HUDEP-2 (cell line): ENCODE measurements at regions not wholly inside any gene's neighbourhood (a gene's known extent, or its start where the extent isn't known, plus 50 kb on each side); places are given as distances from the start of the nearest gene placed in this dataset.

Experiments used
- DNase-seq, 76 experiments: peaks; one replicate each; lab custom pipeline; 2025; ENCODE audit not compliant: unreplicated experiment in 76 of 76; lab: John Stamatoyannopoulos, UW

DNA sequence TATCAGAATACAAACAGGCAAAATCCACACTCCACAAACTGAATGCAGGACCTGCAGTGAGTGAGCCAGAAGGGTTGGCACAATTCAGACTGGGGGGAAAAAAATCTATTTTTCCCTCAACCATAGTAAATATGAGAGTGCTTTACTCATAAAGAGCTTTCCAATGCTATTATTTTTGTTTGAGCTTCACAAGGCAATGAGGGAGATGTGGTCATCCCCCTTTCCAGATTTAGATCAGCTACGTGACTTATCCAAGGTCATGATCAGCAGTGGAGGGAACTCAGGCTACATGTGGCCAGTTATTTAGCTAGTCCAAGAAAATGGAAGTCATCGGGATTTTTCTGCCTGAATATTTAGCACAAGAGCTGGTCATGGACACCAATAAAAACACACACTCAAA is 120.4 kb upstream of the KLF7 start:
- no peak for DNase-seq

DNA sequence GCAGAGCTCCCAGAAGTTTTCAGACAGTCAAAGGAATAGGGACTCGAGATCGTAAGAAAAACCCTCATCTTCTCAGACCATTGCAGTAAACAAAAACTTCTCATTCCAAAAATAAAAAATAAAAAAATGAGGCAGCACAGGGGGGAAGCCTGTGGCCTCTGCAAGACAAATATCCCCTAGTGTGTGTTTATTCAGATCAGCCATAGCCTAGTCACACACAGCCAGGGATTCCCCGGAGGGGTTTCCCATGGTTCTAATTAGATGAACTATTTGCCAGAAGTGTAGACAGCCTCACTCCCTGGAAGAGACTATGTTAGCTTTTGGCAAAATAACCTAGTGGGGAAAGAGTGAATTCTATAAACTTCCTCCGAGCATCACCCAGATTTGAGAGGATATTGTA is 122.9 kb upstream of the KLF7 start:
- DNase-seq, result no peak

DNA sequence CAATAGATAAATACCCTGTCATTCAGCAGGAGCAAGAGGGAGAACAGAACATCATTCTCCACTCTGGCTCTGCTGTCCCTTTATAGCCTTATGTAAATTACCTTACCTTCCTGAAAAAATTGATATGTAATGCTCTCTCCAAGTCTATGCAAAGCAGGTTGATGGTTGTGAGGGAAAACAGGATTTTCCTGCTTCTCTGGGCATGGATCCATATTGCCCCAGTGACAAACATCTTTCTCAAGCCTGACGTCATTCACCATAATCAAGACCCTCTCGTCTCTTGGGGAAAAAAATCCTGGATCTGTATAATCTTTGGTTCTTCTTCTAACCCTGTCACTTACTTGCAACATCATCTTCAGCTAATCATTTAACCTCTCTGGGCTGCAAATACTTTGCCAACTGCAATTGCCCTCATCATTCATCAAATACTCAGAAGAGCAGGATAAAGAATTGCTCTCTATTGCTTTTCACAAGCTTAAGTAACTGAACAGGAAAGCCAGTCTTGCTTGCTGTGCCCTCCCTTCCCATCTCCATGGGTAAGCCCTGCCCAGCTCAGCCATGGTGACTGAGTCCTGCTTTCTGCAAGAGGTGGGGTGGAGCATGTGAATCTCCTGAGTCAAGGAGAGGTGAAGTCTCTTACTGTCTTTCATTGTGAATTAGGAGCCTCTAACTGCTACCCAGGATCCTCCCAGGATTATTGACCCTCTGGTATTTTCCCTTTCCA is 123.7 kb upstream of the KLF7 start:
- DNase-seq, result no peak

DNA sequence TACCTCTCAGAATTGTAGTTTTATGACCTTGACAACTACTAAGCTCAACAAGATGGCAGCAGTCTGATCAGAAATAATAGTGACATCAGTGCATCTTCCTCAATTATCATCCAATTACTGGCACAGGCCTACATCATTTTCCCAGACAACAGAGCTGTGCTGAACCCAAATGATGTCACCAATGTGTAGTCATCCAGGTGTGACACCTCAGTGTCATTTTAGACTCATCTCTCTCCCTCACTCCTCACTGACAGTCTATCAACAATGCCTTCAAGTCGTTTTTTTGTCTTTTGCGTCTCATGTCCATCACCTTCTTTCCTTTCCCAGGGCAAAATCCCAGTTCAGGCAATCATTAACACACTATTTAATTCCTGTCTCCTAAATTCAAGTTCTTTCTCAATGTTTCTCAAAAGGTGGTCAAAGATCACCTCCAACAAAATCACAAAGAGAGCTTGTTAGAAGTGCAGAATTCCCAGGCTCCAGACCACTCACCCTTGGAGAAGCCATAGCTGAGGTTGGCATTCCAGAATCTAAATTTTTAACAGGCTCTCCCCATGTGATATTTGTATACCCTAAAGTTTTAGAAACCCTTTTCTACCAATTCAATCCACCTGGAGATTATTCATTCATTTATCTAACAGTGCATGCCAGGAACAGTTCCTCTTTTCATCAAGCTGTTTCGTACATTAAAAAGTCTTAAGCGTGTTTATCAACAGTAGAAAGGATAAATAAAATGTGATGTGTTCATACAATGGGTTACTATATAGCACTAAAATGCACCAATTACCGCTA is 125.3 kb upstream of the KLF7 start:
- no peak for DNase-seq

DNA sequence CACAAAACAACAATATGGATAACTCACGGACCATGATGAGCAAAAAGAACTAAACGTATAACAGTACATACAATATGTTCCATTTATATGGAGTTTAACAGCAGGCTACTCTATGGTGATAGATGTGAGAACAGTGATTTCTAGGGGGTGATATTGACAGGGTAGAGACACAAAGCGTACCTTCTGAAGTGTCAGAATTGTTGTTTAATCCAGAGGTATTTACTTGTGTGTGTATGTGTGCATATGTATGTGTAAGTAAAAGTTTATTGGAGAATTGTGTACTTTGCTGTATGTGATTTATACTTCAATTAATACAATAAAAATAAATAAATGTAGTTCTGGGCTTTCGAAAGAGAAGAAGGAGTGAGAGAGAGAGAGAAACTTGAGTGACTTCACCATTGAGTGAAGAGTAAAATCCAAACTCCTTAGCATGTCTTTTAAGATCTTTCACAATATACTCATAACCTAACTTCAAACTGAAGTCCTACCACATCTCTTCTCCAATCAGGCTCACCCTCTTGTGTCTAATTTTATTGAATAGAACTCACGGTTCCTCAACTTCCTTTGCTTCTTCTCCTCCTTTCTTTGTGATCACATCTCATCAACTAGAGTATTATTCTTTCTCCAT is 126.0 kb upstream of the KLF7 start:
- DNase-seq, result no peak

DNA sequence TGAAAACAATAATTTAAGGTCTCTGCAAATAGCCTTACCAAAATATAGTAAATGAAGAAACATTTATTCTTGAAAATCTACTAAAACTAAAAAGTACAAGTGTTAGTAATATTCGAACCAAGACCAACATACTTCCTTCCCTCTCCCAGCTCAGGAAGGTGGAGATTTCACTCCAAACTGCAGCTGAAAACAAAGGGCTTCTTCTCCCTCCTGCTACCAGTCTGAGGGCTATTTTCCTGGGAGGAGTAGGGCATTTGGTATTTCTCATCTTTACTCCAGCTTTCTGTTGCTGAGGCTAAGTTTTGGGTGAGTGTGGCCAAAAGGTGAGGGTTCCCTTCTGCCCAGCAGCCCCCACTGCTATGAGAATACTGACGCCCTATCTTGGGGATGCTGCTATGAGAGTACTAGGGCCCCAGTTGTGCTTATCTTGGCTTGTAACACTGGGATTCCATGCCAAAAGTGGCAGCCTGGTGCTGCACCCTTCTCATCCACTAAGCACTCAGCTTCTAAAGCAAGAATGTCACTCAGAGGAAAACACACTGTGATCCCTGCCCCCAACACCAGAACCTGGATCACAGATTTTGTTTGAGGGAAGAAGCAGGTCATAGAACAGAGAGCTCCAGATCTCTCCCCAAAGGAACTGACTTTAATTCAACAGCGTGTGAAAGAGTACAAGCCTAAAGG is 130.7 kb upstream of the KLF7 start:
- no peak for DNase-seq

DNA sequence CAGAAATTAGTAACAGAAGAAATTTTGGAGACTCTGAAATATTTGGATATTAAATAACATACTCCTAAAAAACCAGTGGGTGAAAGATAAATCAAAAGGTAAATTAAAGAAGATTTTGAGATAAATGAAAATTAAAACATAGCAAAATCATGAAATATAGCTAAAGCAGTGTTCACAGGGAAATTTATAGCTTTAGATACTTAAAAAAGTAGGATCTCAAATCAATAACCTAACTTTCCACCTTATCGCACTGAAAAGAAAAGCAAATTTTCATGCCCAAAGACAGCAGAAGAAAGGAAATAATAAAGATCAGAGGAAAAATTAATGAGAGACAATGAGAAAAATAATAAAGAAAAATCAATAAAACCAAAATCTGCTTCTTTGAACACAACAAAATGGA is 135.1 kb upstream of the KLF7 start:
- no peak for DNase-seq

DNA sequence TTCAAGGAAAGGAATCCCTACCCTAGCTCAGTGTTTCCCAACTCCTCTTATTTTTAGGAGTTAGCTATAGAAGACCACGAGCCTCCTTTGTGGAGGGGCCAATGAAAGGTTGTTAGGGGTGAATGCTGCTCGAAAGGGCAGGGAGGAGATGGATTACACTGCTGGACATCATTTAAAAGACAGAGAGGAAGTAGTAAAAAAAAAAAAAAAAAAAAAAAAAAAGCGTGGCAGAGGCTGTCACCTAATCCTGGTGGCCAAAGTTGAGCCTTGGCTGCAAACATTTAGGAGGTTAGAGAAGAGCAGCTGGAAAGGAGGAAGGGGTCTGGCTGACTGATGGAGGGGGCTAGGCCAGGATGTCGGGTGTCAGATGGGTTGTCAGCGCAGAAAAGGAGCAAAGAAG is 139.0 kb upstream of the KLF7 start:
- DNase-seq, result no peak

DNA sequence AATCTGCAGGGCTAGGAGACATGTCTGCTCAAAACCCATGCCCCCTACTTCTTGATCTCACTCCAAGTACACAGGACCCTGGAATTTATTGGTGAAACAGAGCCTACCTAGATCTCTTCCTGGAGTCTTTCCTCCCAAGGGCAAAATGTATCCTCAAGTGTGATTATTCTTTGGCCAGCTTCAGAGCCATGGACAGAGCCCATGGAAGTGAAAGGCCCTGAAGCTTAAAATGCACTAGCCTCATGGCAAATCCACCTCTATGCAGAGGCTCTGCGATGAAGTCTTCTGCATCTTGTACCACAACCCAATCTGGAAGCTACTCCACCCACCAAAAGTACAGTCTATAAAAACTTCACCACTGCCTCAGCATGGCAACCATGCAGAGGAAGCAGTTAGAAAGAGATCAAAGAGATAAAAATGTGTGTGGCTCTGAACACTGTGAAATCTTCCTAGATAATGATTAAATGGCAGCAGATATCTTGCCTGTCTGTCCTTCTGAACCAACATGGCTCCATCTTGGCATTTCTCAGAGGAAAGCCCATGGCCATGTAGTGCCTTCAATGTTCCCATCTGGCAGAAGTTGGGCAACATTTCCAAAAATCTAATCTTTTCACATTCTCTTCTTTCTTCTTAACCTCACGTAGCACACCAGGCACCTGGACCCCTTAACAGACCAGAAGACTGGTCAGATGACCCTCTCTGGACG is 142.9 kb upstream of the KLF7 start:
- no peak for DNase-seq

DNA sequence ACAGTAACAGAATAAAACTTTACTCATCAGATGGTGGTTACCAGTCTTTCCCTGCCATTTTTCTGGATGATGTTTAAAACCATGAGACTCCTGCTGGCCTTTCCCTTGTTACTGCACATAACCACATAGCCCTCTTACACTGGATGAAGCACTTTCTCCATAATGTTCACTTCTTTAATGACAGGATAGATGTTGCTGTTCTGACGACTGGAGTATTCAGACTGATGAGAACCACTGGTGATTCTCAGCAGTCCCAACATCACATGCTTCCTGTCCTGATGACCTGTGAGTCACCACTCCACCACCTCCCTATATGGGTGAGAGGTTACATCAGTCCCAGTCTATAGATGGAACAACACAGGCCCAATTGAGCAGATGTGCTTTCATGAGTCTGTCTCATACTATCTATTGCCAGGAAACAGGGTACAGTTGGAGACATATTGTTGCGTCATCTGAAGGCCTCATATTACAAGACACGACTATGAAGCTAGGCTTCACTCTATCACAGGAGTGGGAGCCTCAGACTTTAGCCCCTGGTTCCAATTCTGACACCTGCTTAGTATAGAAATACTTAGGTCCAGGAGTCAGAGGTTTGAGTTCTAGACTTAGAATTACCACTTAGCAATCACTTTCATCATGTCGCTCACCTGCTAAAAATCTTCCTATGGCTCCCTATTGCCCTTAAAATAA is 145.7 kb upstream of the KLF7 start:
- peak in 18 of 76 experiments; percentile 1 to 37 (median 11) for DNase-seq

DNA sequence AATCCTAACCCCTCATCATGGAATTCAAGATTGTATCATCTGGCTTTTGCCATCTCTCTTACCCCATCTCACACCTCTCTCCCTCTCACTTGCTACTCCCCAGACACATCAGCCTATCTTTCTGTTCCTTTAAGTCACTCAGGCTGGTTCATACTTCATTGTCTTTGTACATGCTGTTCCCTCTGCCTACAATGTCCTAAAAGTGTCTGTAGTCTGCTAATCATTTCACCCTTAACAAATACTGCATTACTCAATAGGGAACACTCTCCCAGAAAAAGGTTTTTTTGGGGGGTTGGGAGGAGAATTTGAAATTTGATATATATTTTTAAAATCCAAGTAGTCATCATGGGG is 146.2 kb upstream of the KLF7 start:
- DNase-seq, result no peak

DNA sequence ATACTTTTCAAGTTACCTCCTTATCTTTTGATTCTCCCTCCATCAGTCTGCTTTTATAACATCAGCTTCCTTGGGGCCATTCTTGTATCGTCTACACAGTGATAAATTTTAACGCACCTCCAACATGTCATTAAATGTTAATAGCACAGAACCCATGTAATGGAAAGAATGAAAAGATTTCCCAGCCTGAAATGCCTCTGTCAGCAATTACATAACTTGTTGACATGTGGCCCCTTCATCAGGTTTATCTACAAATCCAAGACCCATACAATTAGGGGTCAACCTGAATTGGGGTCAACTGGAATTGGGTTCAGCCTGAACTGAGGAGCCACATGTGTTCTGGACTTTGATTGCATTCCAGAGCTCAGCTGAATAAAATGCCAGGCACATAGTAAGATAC is 148.2 kb upstream of the KLF7 start:
- no peak for DNase-seq

DNA sequence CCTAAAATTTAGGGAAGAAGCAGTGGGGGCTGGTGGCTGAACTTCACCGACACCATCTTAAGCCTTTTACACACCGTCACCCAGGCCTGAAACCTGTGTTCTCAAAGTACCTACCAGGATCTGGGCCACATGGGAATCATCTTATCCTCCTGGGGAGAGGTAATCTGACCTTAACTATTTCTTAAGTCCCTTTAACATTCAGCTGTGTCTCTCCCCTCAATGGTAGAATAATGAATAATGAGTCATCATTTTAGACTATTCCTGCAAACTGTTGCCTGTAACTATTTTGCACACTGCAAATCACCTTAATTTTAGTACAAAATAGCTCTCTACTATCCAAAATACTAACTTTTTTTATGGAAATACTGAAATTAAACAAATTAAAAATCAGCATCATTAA is 149.4 kb upstream of the KLF7 start:
- DNase-seq, result no peak

DNA sequence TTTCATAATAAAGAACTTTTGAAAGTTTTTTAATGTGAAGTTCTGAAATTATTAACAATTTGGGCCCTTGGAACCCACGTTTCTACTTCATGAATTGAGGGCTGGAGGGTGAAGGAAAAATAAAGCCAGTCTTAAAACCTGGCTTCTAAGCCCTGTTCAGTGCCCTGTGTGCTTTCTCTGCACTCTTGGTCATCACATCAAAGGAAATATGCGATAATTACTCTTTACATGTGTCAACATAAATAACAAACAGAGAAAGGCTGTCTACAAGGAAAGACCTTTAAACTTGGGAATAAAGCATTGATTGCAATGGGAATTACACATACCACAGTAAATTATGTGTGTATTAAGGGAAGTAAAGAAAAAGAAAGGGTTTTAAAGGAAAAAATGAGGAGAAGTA is 150.7 kb upstream of the KLF7 start:
- DNase-seq, result no peak

DNA sequence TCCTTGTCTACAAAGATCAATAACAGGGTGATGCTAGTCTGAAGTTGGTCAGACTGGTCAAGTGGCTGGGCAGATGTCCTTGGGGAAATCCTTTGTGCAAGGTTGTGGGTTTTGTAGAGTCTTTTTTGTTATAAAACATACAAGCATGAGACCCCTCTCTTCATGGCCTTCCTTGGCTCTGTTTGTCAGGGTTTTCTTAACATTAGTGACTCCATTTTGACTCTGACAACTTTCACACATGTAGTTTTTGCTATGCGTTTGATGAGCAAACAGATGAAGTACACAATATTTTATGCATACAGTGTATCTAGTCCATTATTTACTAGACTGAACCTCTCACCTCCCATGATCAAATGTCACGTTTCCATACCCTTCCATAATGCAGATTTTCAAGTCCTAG is 151.2 kb upstream of the KLF7 start:
- DNase-seq, result no peak

DNA sequence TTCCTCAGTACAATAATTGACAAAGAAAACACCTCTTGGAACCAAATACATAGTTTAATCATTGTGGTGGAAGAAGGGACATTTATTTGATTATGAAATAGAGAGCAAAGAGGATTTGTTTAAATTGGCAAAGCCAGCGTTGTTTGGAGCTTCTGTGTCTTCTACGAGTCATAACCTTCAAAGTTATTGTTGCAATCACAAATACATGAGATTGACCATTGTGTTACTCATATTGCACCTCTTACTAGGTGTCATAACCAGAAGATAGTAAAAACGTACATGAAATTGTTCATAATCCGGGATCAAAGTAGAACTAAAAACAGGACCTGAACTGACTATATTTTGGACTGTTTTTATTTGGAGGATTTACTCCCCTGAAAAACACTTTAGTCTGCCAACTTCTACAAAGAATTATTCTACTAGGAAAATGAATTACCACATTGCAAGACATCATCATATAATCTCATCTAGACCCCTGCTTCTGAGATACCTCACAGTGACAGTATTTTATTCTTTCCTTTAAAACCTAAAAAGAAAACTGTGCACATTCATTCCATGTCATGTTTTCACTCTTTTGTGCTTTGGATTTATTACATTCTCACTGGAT is 151.7 kb upstream of the KLF7 start:
- DNase-seq, result no peak

DNA sequence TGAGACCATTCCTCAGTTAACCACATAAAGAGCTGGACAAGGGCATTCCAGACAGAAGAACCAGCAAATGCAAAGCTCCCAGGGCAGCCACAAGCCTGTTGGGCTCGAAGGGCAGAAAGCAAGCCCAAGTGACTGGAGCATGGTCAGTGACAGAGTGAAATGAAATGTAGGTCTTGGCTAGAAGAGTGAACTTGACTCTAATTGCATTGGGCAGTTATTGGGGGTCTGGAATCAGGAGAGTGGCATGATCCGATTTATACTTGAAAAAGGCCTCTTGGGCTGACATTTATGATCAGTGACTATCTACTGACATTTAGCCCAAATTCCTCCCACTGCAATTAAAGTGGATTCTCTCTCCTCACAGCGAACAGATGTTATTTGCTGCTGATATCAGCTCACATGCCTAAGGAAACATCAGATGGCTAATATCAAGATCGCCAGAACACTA is 152.5 kb upstream of the KLF7 start:
- no peak for DNase-seq

DNA sequence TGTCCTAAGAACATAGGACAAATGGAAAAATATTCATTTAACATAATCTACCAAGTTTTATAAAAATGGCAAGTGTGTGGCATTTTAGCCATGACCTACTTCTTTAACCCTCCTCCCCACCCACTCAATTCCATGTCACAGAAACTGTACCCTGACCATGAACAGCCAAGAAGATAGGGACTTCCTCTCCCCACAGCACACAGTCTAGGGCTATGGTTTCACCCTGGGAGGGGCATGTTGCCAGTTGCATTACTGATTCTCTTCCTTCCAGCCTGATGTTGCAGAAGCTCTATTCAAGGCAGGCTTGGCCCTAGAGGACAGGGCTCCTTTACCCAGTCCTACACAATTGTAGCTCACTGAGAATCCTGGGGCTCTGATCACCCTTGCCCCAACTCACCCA is 153.6 kb upstream of the KLF7 start:
- no peak for DNase-seq

DNA sequence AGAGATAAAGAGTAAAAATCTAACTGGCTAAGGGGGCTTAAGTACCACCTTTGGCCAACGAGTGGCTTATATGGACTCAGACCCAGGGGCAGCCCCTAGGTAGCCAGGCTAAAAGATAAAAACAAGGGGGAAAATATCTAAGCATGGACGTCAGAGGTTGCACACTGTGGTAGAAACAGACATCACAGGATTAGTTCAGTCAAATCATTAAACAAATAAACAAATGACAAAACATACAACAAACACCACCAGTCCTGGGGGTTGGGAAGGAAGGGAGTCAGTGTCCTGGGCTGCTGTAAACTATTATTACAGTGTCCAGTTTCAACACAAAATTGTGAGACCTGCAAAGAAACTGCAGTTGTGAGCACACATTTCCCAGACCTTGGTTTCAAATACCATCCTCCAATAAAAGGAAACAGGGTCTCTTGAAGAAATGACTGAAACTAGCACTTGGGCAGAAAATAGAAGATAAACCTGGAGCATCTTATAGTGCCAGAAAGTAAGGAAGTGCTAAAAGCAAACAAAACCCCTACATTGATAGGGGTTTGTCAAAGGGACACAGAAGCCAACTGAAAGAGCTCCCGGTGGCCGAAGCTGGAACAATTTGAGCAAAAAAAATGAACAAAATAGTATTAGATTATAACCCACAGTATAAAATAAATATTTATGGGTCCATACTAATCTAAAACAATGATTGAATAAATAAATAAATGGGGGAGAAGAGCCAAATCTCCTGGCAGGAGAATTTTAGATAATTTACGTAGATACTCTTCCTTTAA is 154.8 kb upstream of the KLF7 start:
- no peak for DNase-seq
